ENCODE measurements at regions not wholly inside any gene's neighbourhood (a gene's known extent, or its start where the extent isn't known, plus 50 kb on each side); places are given as distances from the start of the nearest gene placed in this dataset.

GRCh38 chrX:9087271-9088040 lies 53.5 kb upstream of the FAM9B start:
- Histone ChIP-seq H3K4me3 (no peak overlapping the region), H3K36me3 (no peaks in the 10 kb centered on the region)
- 70% methylated on average over 8 of the region's 8 CpGs for WGBS

GRCh38 chrX:9088896-9089295 lies 55.0 kb upstream of the FAM9B start:
- H3K27me3 ChIP-seq = no peaks in the 10 kb centered on the region
- no peak for DNase-seq (ENCODE audit: low spot score in 2 of 2)
- TF ChIP-seq POLR2A (IDR thresholded peaks at IDR 0.05) (no peak), EP300 (IDR thresholded peaks at IDR 0.05) (no peak), POLR2AphosphoS5 (IDR thresholded peaks at IDR 0.05) (no peak), CTCF (IDR thresholded peaks at IDR 0.05) (no peak)
- no peaks in the 10 kb centered on the region for H3K36me3 ChIP-seq
- no peaks in the 10 kb centered on the region for H3K9me3 ChIP-seq
- no peak overlapping the region for H3K4me3 ChIP-seq
- H3K4me1 ChIP-seq = no peaks in the 10 kb centered on the region
- no peak overlapping the region for H3K27ac ChIP-seq
- WGBS = 73% methylated on average over 2 of the region's 2 CpGs

More at GRCh38 chrX:9087271-9088040, 53.5 kb upstream of the FAM9B start:
- no peak overlapping the region for H3K27ac ChIP-seq
- no peak for DNase-seq (ENCODE audit: low spot score in 2 of 2)
- no peak for TF ChIP-seq EP300 (IDR thresholded peaks at IDR 0.05)
- no peak for TF ChIP-seq POLR2A (IDR thresholded peaks at IDR 0.05)
- no peak for TF ChIP-seq POLR2AphosphoS5 (IDR thresholded peaks at IDR 0.05)
- no peak for TF ChIP-seq CTCF (IDR thresholded peaks at IDR 0.05)
- no peaks in the 10 kb centered on the region for H3K27me3 ChIP-seq
- H3K4me1 ChIP-seq = no peaks in the 10 kb centered on the region
- no peaks in the 10 kb centered on the region for H3K9me3 ChIP-seq

- H3K27me3 ChIP-seq = no peaks in the 10 kb centered on the region
- WGBS = 94% methylated on average over 1 of the region's 1 CpG
- TF ChIP-seq EP300 (IDR thresholded peaks at IDR 0.05) = no peak
- TF ChIP-seq POLR2A (IDR thresholded peaks at IDR 0.05) = no peak
- TF ChIP-seq POLR2AphosphoS5 (IDR thresholded peaks at IDR 0.05) = no peak
- TF ChIP-seq CTCF (IDR thresholded peaks at IDR 0.05) = no peak
- H3K9me3 ChIP-seq = no peaks in the 10 kb centered on the region
- no peaks in the 10 kb centered on the region for H3K4me1 ChIP-seq
- no peak overlapping the region for H3K27ac ChIP-seq
- H3K4me3 ChIP-seq = no peak overlapping the region
- H3K36me3 ChIP-seq = no peaks in the 10 kb centered on the region
- DNase-seq (ENCODE audit: low spot score in 2 of 2) = no peak
Measured at GRCh38 chrX:9090766-9091165, 56.8 kb upstream of the FAM9B start.

GRCh38 chrX:9091258-9091657 lies 57.3 kb upstream of the FAM9B start:
- WGBS = 82% methylated on average over 4 of the region's 4 CpGs
- Histone ChIP-seq H3K4me1 (no peaks in the 10 kb centered on the region), H3K36me3 (no peaks in the 10 kb centered on the region), H3K4me3 (no peak overlapping the region), H3K9me3 (no peaks in the 10 kb centered on the region), H3K27me3 (no peaks in the 10 kb centered on the region), H3K27ac (no peak overlapping the region)
- DNase-seq (ENCODE audit: low spot score in 2 of 2) = no peak
- TF ChIP-seq CTCF (IDR thresholded peaks at IDR 0.05) (no peak), POLR2AphosphoS5 (IDR thresholded peaks at IDR 0.05) (no peak), POLR2A (IDR thresholded peaks at IDR 0.05) (no peak), EP300 (IDR thresholded peaks at IDR 0.05) (no peak)

- 52% methylated on average over 4 of the region's 4 CpGs for WGBS
- no peak overlapping the region for H3K4me3 ChIP-seq
- no peaks in the 10 kb centered on the region for H3K4me1 ChIP-seq
- H3K27me3 ChIP-seq = no peaks in the 10 kb centered on the region
- no peaks in the 10 kb centered on the region for H3K36me3 ChIP-seq
- no peak overlapping the region for H3K27ac ChIP-seq
- no peak for DNase-seq (ENCODE audit: low spot score in 2 of 2)
- TF ChIP-seq CTCF (IDR thresholded peaks at IDR 0.05) = no peak
- no peak for TF ChIP-seq POLR2AphosphoS5 (IDR thresholded peaks at IDR 0.05)
- no peak for TF ChIP-seq POLR2A (IDR thresholded peaks at IDR 0.05)
- TF ChIP-seq EP300 (IDR thresholded peaks at IDR 0.05) = no peak
- no peaks in the 10 kb centered on the region for H3K9me3 ChIP-seq
Measured at GRCh38 chrX:9102956-9103355, 69.0 kb upstream of the FAM9B start.

Measured in suprapubic skin (tissue), 4 donors.